ES-I3 (cell line): ENCODE measurements at regions not wholly inside any gene's neighbourhood (a gene's known extent, or its start where the extent isn't known, plus 50 kb on each side); places are given as distances from the start of the nearest gene placed in this dataset.

Source experiments
- H3K36me3 ChIP-seq: 2 replicates; pipeline ENCODE4 v1.6.1; 2013; ENCODE audit warnings: mild to moderate bottlenecking, low read length, control low read depth, moderate library complexity; ENCODE audit not compliant: insufficient read depth
- H3K4me1 ChIP-seq: 2 replicates; pipeline ENCODE4 v1.6.1; 2013; ENCODE audit warnings: mild to moderate bottlenecking, control low read depth, low read length; ENCODE audit not compliant: insufficient read depth
- H3K9ac ChIP-seq: 2 replicates; pipeline ENCODE4 v1.6.1; 2013; ENCODE audit warnings: low read depth, mild to moderate bottlenecking, low read length, moderate library complexity
- H3K9me3 ChIP-seq: 2 replicates; pipeline ENCODE4 v1.6.1; 2013; ENCODE audit warnings: mild to moderate bottlenecking, low read length, moderate library complexity; ENCODE audit not compliant: control insufficient read depth, insufficient read depth

GRCh38 chr15:35210370-35210769 lies 125.3 kb upstream of the NANOGP8 start:
- no peaks in the 10 kb centered on the region for H3K9me3 ChIP-seq
- H3K9ac ChIP-seq = no peak overlapping the region
- no peaks in the 10 kb centered on the region for H3K36me3 ChIP-seq
- H3K4me1 ChIP-seq = peaks cover 14% of the 10 kb centered on the region

DNA sequence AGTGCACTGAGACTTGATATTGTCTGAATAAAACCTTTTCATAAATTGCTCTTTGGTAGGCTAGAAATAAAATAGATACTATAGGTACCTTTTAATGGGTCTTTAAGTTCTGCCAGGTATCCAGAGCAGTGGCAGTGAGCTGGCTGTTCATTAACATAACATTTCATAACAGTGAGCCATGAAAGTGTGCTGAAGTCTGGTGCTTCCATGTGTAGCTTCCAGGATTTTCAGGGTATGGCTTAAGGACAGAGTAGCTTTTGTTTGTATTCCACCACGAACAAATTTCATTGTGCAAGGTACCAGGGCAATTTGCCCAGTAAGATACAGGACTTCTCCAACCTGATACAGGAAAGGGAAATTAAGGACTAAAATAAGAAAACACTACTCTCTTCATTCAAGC lies 124.7 kb upstream of the NANOGP8 start:
- H3K9ac ChIP-seq = no peak overlapping the region
- no peaks in the 10 kb centered on the region for H3K9me3 ChIP-seq
- no peaks in the 10 kb centered on the region for H3K36me3 ChIP-seq
- H3K4me1 ChIP-seq = peaks cover 14% of the 10 kb centered on the region

- Histone ChIP-seq H3K9me3 (no peaks in the 10 kb centered on the region), H3K36me3 (no peaks in the 10 kb centered on the region), H3K9ac (no peak overlapping the region), H3K4me1 (peaks cover 14% of the 10 kb centered on the region)
These were observed 123.3 kb upstream of the NANOGP8 start for GRCh38 chr15:35208353-35208752.

DNA sequence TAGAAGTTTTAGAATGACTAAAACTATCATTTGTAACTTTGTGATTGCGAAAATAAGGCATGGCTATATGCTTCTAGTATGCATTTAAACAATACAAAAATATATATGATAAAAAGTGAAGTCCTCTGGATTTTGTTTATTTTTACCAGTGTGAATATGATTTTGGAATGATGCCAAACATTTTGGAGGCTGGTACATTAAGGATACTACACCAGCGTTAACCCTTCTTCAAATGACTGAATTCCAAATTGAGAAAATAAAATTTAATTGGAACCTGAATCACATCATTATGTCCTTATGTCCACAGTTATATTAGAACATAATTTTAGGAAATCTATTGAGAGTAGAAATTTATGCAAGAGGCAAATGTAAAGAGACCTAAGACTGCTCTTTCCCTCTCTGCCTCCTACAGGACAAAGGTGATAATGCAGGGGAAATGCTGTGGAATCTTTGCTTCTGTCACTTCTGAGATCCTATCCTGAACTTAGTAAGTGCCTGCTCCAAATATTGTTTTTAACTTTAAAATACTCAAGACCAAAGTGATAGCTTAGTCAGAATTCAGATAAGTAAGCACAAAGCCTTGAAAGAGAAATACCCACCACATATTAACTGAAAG lies 121.1 kb upstream of the NANOGP8 start:
- Histone ChIP-seq H3K9me3 (no peaks in the 10 kb centered on the region), H3K9ac (no peak overlapping the region), H3K36me3 (no peaks in the 10 kb centered on the region), H3K4me1 (no peaks in the 10 kb centered on the region; the same call in 1 of the 2 replicates)

DNA sequence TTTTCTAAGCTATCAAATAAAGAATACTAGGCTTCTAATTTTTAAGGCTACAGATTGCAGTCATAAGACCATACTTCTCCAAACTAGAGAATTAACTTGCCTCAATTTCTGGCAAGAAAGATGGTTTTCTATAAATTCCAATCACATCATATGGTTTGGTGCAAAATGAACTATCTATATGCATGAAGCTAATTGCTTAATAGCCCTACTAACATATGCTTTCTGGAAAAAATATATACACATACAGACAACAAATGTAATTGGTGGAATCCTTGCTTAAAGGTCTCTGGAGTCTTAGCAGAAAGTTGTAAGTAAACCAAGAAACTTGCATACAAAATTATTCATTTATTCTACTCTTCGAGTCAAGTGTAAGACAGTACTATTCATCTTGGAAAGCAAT lies 113.1 kb upstream of the NANOGP8 start:
- Histone ChIP-seq H3K36me3 (no peaks in the 10 kb centered on the region), H3K4me1 (peaks cover 12% of the 10 kb centered on the region), H3K9me3 (no peaks in the 10 kb centered on the region), H3K9ac (no peak overlapping the region)

DNA sequence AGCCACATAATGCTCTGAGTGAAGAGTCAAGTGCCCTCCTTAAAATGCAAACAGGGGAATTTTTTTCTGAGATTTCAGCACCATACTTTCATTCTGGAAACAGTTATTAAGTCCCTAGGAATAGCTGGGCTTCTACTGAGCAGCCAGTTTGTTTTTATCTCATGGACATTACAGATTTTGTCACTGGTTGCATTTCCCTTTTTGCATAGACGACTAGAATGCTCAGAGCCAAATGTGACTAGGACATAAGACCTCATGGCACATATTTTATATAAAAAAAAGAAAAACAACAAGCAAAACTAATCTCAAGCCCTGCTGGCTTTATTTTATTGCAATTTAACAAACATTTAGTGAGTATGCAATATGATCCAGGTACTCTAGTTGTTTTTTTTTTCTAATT lies 112.7 kb upstream of the NANOGP8 start:
- no peaks in the 10 kb centered on the region for H3K36me3 ChIP-seq
- H3K9ac ChIP-seq = no peak overlapping the region
- H3K4me1 ChIP-seq = peaks cover 12% of the 10 kb centered on the region
- H3K9me3 ChIP-seq = 0 out of 2 replicates have a peak, but pooled peaks cover 1% of the 10 kb centered on the region

DNA sequence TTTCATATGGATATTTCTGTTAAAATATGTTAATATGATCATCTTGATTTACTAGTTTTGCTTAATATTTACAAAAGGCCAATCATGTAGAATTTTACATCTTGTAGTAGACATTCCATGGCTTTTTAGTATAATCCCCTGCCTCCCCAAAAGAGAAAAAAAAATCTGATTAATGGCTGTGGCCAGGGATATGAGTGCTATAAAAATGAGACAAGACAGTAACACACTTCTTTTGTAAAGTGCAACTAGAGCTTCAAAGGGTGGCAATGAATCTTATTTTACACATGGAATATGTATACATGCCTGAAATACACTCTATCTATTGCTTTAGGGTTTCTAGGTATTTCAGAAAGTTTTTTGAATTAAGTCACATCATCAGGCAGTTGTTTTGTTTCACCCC lies 112.2 kb upstream of the NANOGP8 start:
- Histone ChIP-seq H3K9ac (no peak overlapping the region), H3K4me1 (peaks cover 12% of the 10 kb centered on the region), H3K36me3 (no peaks in the 10 kb centered on the region), H3K9me3 (0 out of 2 replicates have a peak, but pooled peaks cover 2% of the 10 kb centered on the region)

GRCh38 chr15:35196273-35196672 lies 111.2 kb upstream of the NANOGP8 start:
- Histone ChIP-seq H3K4me1 (peaks cover 12% of the 10 kb centered on the region), H3K9me3 (peaks cover 7% of the 10 kb centered on the region; the same call in 1 of the 2 replicates), H3K9ac (no peak overlapping the region), H3K36me3 (no peaks in the 10 kb centered on the region)

DNA sequence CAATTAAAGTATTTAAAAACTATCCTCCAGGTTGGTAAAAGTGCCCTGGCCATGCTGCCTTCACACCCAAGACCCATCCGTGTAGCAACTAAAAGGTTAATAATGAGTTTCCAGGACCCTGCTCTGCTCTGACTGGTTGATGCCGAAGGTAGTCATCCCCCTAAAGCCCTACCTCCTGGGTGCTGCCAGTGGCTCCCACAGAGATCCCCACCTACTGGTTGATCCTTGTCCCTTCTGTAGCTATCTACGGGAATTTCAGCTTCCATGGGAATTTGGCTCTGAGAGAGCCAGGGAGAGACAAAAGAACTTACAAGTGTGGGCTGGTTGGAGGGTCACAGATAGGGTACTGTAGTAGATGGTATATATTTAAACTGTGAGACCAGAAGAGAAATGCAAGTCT lies 110.6 kb upstream of the NANOGP8 start:
- H3K9ac ChIP-seq = no peak overlapping the region
- H3K4me1 ChIP-seq = peaks cover 12% of the 10 kb centered on the region
- H3K36me3 ChIP-seq = no peaks in the 10 kb centered on the region
- peaks cover 13% of the 10 kb centered on the region; the same call in 1 of the 2 replicates for H3K9me3 ChIP-seq

- Histone ChIP-seq H3K4me1 (peaks cover 12% of the 10 kb centered on the region), H3K9ac (no peak overlapping the region), H3K9me3 (peaks cover 18% of the 10 kb centered on the region; the same call in 1 of the 2 replicates), H3K36me3 (no peaks in the 10 kb centered on the region)
These were observed 109.9 kb upstream of the NANOGP8 start for GRCh38 chr15:35195031-35195430.

- H3K9ac ChIP-seq = no peak overlapping the region
- no peaks in the 10 kb centered on the region for H3K36me3 ChIP-seq
- peaks cover 12% of the 10 kb centered on the region for H3K4me1 ChIP-seq
- peaks cover 18% of the 10 kb centered on the region; the same call in 1 of the 2 replicates for H3K9me3 ChIP-seq
These were observed 109.2 kb upstream of the NANOGP8 start for GRCh38 chr15:35194296-35194695.

DNA sequence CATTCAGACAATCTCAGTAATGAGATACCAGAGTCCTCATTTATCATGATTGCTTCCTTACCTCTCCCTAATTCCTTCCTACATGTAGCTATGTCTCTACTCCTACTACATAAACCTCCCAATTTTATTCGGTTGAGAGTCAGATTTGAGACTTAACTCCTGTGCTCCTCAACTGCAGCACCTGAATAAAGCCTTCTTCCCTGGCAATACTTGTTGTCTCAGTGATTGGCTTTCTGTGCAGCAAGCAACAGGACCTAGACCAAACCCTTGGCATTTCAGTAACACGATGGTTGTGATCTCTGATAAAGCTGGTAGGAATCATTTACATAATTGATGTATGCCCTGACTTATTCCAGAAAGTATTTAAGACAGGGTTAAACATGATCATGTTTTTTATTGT lies 106.7 kb upstream of the NANOGP8 start:
- no peak overlapping the region for H3K9ac ChIP-seq
- H3K36me3 ChIP-seq = no peaks in the 10 kb centered on the region
- peaks cover 11% of the 10 kb centered on the region for H3K4me1 ChIP-seq
- H3K9me3 ChIP-seq = peaks cover 18% of the 10 kb centered on the region; the same call in 1 of the 2 replicates

GRCh38 chr15:35186346-35186745 lies 101.3 kb upstream of the NANOGP8 start:
- Histone ChIP-seq H3K36me3 (no peaks in the 10 kb centered on the region), H3K9ac (no peak overlapping the region), H3K4me1 (peaks cover 37% of the 10 kb centered on the region), H3K9me3 (peaks cover 12% of the 10 kb centered on the region; the same call in 1 of the 2 replicates)

DNA sequence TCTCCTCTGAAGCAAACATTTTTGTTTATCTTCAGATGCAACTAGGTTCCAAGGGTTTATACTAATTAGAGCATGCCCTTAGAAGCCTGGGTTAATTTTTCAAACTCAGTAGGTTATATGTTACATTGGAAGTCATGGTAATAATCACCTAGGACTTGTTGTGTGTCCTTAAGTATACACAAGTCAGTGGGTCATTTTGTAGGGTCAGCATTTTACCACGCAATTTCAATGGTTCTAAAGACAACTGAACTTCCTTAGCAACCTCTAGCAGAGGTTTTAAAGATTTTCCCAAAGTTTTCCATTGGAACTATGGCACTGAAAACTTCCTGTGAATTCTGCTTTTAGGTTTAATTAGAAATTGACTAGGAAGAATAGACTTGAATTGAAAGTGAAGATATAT lies 99.6 kb upstream of the NANOGP8 start:
- Histone ChIP-seq H3K9ac (no peak overlapping the region), H3K36me3 (no peaks in the 10 kb centered on the region), H3K4me1 (peaks cover 41% of the 10 kb centered on the region), H3K9me3 (no peaks in the 10 kb centered on the region)

- Histone ChIP-seq H3K36me3 (no peaks in the 10 kb centered on the region), H3K9ac (no peak overlapping the region), H3K4me1 (peaks cover 41% of the 10 kb centered on the region), H3K9me3 (no peaks in the 10 kb centered on the region)
These were observed 97.9 kb upstream of the NANOGP8 start for GRCh38 chr15:35182841-35183479.
